Cardiac muscle cell (in vitro differentiated cells and primary cell): ENCODE measurements at regions not wholly inside any gene's neighbourhood (a gene's known extent, or its start where the extent isn't known, plus 50 kb on each side); places are given as distances from the start of the nearest gene placed in this dataset.
A peak's percentile ranks its signal among the peaks of the same experiment; 100 is the strongest.

Experiments used
- DNase-seq, 2 donors: peaks; one replicate each; pipeline versions ENCODE4 v3.0.0 to v3.0.0-alpha.2; 2010 to 2017; ENCODE audit warnings: low read depth in 1 of 2, low spot score in 1 of 2
- H3K27ac ChIP-seq: fragments of 200-600 bp; sonication (generic); 2 replicates; pipeline ENCODE4 v1.5.1; 2016
- H3K27me3 ChIP-seq: fragments of 200-600 bp; sonication (generic); 2 replicates; pipeline ENCODE4 v1.6.0; 2016; ENCODE audit warnings: control low read depth
- H3K36me3 ChIP-seq: fragments of 200-600 bp; sonication (generic); 2 replicates; pipeline ENCODE4 v1.5.1; 2016; ENCODE audit warnings: control low read depth
- H3K4me1 ChIP-seq: fragments of 200-600 bp; sonication (generic); 2 replicates; pipeline ENCODE4 v1.8.1; 2017; ENCODE audit warnings: low read depth, mild to moderate bottlenecking, mixed run types
- H3K4me3 ChIP-seq: fragments of 200-600 bp; sonication (generic); 2 replicates; pipeline ENCODE4 v1.5.1; 2016; ENCODE audit warnings: mild to moderate bottlenecking
- H3K9me3 ChIP-seq: fragments of 200-600 bp; sonication (generic); 2 replicates; pipeline ENCODE4 v1.5.1; 2017; ENCODE audit warnings: low read depth, mild to moderate bottlenecking, control low read depth
- CTCF ChIP-seq: IDR thresholded peaks from 2 replicates; pipeline ENCODE4 v1.5.1; 2012; ENCODE audit warnings: low read depth, mild to moderate bottlenecking, low read length

- H3K27ac ChIP-seq = no peak overlapping the region
- H3K4me1 ChIP-seq = peaks cover 16% of the 10 kb centered on the region
- no peaks in the 10 kb centered on the region for H3K36me3 ChIP-seq
- DNase-seq = peak in 1 of 2 donors; percentile 37
- no peaks in the 10 kb centered on the region for H3K9me3 ChIP-seq
- no peaks in the 10 kb centered on the region for H3K27me3 ChIP-seq
- peak; percentile 15 for TF ChIP-seq CTCF
- H3K4me3 ChIP-seq = no peak overlapping the region
Measured at GRCh38 chr12:46131732-46132469, 136.9 kb downstream of the SLC38A1 start.

- TF ChIP-seq CTCF = no peak
- DNase-seq = no peak
- peaks cover 10% of the 10 kb centered on the region for H3K4me1 ChIP-seq
- H3K36me3 ChIP-seq = no peaks in the 10 kb centered on the region
- no peaks in the 10 kb centered on the region for H3K27me3 ChIP-seq
- H3K4me3 ChIP-seq = no peak overlapping the region
- H3K9me3 ChIP-seq = no peaks in the 10 kb centered on the region
- no peak overlapping the region for H3K27ac ChIP-seq
Measured at GRCh38 chr12:46127656-46128055, 137.3 kb upstream of the SCAF11 start.

GRCh38 chr12:46126050-46126727, 135.8 kb upstream of the SCAF11 start:
- peaks cover 6% of the 10 kb centered on the region for H3K27me3 ChIP-seq
- DNase-seq = no peak
- H3K4me1 ChIP-seq = peaks cover 8% of the 10 kb centered on the region
- no peaks in the 10 kb centered on the region for H3K36me3 ChIP-seq
- TF ChIP-seq CTCF = no peak
- no peaks in the 10 kb centered on the region for H3K9me3 ChIP-seq
- H3K27ac ChIP-seq = peak overlapping the region; percentile 2
- H3K4me3 ChIP-seq = no peak overlapping the region

- no peaks in the 10 kb centered on the region for H3K36me3 ChIP-seq
- peaks cover 6% of the 10 kb centered on the region for H3K27me3 ChIP-seq
- H3K4me1 ChIP-seq = peaks cover 8% of the 10 kb centered on the region
- H3K9me3 ChIP-seq = no peaks in the 10 kb centered on the region
- H3K4me3 ChIP-seq = no peak overlapping the region
- H3K27ac ChIP-seq = no peak overlapping the region
- peak; percentile 79 to 89 for DNase-seq
- peak; percentile 70 for TF ChIP-seq CTCF
Measured at GRCh38 chr12:46124848-46125619, 134.7 kb upstream of the SCAF11 start.

- Histone ChIP-seq H3K4me3 (no peak overlapping the region), H3K36me3 (no peaks in the 10 kb centered on the region), H3K27ac (no peak overlapping the region), H3K9me3 (no peaks in the 10 kb centered on the region), H3K27me3 (peaks cover 6% of the 10 kb centered on the region), H3K4me1 (peaks cover 8% of the 10 kb centered on the region)
- TF ChIP-seq CTCF = no peak
- no peak for DNase-seq
Measured at GRCh38 chr12:46124132-46124847, 133.9 kb upstream of the SCAF11 start.
